HG03342 (cell line): ENCODE measurements at regions not wholly inside any gene's neighbourhood (a gene's known extent, or its start where the extent isn't known, plus 50 kb on each side); places are given as distances from the start of the nearest gene placed in this dataset.
"Not testable (repeated sequence)": the region's sequence is repeated elsewhere in the genome, so short reads cannot be mapped to it uniquely, and the experiment has no call there.

Experiments
- ATAC-seq: cut with Tn5 transposase; IDR thresholded peaks from one replicate; pipeline ENCODE4 v1.9.1; 2021; ENCODE audit warnings: mild to moderate bottlenecking, moderate library complexity; ENCODE audit not compliant: unreplicated experiment

DNA sequence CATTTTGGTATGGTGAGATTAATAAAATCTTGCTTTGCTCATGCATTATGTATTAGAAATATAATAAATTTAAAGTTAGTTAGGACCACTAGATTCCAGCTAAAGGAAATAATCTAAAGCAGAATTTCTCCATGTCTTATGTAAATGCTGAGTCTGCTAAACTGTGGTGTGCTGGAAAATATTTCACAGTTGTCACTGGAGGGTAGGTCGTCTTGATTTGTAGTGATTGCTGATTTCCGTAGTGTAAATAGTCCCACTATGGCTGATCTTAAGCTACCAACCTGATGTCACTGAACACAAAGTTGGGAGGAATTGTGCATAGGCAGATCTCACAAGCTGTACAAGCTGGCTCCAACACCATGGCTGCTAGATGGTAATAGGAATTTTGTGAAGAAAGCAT is 133.4 kb upstream of the NR3C2 start:
- ATAC-seq = no peak

DNA sequence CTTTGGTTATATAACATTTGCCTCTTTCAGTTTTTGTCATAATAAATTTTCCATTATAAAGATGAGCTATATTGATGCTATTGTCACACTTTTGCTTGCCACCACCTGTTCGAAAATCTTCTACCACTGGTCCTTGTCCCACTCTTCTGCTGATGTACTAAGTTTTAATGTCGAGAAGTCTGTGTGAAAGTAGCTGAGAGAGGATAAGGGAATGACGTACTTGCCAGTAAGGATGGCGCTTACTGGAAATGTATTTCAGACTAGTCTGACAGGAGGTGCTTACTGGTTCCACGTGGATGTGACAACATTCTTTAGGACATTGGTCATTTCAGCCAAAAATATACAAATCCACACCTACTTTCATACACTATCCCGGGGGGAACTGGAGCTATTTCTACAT is 132.7 kb upstream of the NR3C2 start:
- ATAC-seq = no peak

DNA sequence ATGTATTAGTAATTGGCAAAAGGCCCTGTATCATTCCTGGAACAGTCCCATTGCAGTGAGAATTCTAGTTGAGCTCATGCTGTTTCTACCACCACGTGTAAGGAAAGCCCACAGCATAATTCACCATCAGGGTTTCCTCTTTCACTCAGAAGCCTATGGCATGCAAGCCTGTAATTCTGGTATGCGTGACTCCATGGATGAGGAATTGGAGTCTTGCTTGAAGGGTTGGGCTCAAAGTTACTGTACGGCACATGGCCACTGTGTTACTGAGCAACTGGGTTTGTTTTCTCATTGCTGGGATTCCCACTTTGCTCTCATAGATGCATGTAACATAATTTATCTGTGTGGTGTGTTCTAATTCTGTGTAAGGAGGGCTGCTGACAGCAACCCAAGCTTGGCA is 132.3 kb upstream of the NR3C2 start:
- ATAC-seq = no peak

GRCh38 chr4:148574066-148574465 is 131.9 kb upstream of the NR3C2 start:
- ATAC-seq = no peak

GRCh38 chr4:148573296-148573695 is 131.1 kb upstream of the NR3C2 start:
- no peak for ATAC-seq

DNA sequence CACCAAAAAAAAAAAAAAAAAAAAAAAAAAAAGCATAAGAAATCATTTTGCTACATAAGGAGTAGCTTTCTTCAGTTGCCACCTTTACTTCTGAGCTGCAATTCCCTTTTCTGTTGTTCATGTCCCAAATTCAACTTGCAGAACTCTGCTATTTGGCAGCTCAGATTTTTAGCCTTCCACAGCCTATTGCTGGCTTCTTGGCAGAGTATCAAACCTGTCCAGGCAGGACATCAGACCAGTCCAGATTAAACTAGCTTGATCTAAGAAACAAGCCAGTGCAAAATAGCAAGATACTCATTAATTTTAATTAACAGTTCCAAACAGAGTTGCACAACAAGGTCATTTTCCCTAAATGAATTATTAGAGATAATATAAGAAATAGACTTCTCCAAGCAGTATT is 123.6 kb upstream of the NR3C2 start:
- no peak for ATAC-seq

GRCh38 chr4:148563684-148564083 is 121.5 kb upstream of the NR3C2 start:
- ATAC-seq = no peak

DNA sequence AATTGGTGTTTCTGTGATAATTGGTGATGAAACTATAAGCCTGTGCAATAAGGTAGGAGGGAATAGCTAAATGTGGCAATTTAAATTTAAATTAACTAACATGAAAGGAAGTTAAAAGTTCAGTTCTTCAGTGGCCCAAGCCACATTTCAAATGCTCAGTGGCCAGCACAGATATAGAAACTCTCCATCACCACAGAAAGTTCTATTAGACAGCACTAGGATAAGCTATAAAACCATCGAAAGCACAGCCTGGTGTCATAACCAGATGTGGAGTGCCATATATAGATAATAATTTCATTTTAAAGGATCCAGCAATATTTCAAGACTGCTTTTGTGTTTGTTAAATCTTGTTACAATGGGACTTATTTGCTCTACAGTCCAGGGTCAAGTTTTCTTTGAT is 119.3 kb upstream of the NR3C2 start:
- ATAC-seq = no peak

GRCh38 chr4:148557793-148558192 is 115.6 kb upstream of the NR3C2 start:
- no peak for ATAC-seq

DNA sequence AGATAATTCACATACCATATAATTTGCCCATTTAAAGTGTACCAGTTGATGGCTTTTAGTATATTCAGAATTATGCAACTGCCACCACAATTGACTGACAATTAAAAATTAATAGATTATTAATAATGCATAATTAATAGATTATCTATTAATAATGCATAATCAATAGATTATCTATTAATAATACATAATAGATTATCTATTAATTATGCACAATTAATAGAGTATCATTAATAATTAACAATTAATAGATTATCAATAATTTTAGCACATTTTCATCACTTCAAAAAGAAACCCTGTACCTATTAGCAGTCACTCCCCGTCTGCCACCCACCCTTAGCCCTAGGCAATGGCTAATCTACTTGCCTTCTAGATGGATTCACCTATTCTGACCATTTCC is 108.6 kb upstream of the NR3C2 start:
- no peak for ATAC-seq

DNA sequence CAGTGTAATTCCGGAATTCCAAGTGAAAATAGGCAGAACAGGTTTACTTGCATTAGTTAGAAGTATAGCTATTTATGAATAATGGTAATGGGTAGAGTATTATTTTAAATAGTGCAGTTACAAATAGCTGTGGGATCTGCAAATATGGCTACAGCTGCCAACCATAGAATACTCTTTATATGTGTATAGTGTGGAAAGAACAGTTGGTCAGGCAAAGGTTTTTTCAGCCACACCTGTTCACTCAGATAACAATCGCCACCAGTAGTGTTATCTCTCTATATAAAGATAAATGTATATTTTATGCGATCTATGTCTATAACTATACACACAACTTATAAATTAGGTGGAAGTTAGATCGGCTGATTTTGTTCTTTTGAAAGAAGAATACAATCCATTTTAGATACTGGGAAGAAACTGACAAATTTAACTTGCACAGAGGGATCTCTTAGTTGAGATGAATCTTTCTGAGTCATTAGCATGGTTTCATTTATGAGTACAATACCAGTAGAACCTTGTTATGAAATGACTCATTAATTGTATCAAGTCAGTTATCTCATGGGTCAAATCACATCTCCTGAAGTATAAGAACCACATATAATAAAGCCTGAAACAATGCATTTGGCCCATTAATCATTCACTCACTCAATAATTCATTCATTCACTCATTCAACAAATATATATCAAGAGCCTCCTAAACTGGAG is 100.9 kb upstream of the NR3C2 start:
- no peak for ATAC-seq

DNA sequence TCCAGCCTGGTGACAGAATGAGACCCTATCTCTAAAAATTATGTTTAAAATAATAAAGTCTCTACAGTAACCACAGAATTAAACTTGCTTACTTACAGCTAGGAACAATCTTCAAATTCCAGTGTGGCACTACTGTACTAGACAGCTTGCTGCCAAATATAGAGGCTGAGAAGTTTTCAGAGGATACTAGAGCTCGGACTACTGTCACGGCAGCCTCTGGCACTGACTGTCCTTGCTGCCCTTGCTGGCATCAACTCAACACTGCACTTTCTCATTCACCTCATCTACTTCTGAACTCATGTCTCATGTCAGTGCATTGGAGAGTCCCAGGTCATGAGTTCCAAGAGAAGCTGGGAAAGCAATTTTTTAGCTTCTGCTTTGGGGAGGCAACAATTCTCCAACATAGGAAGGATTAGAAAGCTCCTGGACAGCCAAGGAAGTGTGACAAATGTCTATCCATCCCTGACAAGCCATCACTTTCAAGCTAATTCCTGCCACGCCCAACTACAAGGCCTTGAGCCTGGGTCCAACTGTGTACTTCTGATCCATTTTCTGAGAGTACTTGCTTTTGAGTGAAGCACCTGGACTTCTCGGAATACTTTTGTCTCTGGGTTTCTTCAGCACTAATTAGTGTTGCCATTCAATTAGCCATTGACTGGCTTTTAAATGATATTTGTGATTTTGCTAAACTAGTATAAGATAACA is 98.6 kb upstream of the NR3C2 start:
- ATAC-seq = no peak

GRCh38 chr4:148539387-148539786 is 97.2 kb upstream of the NR3C2 start:
- ATAC-seq = no peak

DNA sequence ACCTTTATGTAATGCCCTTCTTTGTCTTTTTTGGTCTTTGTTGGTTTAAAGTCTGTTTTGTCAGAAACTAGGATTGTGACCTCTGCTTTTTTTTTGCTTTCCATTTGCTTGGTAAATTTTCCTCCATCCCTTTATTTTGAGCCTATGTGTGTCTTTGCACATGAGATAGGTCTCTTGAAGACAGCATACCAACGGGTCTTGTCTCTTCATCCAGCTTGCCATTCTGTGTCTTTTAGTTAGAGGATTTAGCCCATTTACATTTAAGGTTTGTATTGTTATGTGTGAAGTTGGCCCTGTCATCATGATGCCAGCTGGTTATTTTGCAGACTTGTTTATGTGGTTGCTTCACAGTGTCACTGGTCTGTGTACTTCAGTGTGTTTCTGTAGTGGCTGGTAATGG is 91.6 kb upstream of the NR3C2 start:
- ATAC-seq = not testable (repeated sequence)

DNA sequence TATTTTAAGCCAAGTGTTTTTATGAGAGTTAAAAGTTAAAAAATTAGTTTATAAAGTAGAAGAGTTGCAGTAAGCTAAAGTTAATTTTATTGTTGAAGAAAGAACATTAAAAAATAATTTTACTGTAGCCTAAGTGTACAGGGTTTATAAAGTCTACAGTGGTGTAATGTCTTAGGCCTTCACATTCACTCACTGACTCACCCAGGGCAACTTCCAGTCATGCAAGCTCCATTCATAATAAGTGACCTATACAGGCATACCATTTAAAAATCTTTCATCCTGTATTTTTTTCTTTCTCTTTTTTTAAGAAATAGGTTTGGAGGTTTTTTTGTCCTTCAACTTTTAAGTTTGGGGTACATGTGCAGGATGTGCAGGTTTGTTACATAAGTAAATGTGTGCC is 87.9 kb upstream of the NR3C2 start:
- no peak for ATAC-seq

DNA sequence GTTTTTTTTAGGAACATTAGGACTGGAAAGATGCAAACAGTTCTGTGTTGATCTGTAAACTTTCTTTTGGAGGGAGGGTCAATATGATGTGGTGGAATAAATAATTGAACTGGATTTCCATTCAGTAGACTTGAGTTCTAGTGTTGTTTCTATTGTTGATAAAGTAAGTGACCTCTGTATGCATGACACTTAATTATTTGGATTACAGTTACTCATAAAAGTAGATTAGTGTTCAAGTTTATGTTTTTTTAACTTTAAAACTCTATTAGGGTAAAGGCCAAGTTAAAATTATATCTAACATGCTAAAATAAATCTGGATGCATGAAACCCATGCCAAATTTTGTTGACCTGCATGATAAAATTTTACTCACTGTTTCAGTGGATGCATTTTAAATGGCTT is 85.4 kb upstream of the NR3C2 start:
- ATAC-seq = no peak

GRCh38 chr4:148522995-148523394 is 80.8 kb upstream of the NR3C2 start:
- no peak for ATAC-seq

DNA sequence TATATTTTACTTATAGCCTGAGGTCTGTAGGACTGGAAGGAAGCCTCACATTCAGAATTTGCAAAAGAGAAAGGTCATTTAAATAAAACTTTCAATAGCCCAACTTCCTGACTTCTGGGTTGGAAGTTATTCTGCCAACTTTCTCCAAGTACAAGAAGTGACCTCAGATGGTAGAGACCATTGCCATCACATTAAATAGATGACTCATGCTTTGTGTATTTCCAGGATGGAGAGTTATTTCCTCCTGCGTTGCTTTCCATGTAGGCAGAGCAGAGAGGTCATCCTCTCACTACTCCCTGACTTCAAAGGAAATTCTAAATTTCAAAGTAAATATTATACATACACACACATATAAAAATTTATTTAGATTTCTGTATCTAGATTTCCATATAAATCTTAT is 73.0 kb upstream of the NR3C2 start:
- no peak for ATAC-seq

GRCh38 chr4:148514581-148514980 is 72.4 kb upstream of the NR3C2 start:
- no peak for ATAC-seq

- ATAC-seq = no peak
Observed at GRCh38 chr4:148514041-148514440, 71.8 kb upstream of the NR3C2 start.

DNA sequence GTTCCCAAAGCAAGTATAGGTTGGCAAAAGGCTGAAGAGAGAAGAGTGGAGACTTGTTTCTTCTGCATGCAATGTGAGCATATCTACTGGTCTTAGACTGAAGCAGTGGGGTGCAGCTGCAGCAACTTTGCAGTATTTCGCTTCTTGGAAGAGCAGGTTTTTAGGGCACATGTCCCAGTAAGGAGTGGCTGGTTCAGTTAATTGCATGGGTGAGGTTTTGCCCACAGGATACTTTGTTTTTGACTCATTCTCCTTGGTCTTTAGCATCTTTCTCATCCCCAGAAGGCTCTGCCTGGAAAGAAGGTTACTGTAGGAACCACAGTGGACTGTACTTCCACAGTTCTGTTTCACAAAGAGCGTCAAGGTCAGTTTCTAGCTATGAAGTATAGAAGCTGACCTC is 68.0 kb upstream of the NR3C2 start:
- no peak for ATAC-seq

GRCh38 chr4:148503681-148504080 is 61.5 kb upstream of the NR3C2 start:
- ATAC-seq = no peak

- ATAC-seq = no peak
Observed at GRCh38 chr4:148497258-148497657, 55.0 kb upstream of the NR3C2 start.
